ENCODE measurements at regions not wholly inside any gene's neighbourhood (a gene's known extent, or its start where the extent isn't known, plus 50 kb on each side); places are given as distances from the start of the nearest gene placed in this dataset.

- Histone ChIP-seq H3K27ac (ENCODE audit: low read length) (no peak overlapping the region), H3K36me3 (ENCODE audit: control insufficient read depth, insufficient read depth, low read length) (no peaks in the 10 kb centered on the region), H3K27me3 (ENCODE audit: control insufficient read depth, insufficient read depth, low read length) (no peaks in the 10 kb centered on the region), H3K4me3 (ENCODE audit: low read depth in 2 of 2, low read length in 2 of 2) (no peak overlapping the region), H3K9me3 (ENCODE audit: control insufficient read depth, insufficient read depth, low read depth, low read length) (no peaks in the 10 kb centered on the region), H3K4me1 (ENCODE audit: control insufficient read depth, insufficient read depth, low read length) (no peaks in the 10 kb centered on the region)
- intact Hi-C loops (cut with micrococcal nuclease; ENCODE audit: unreplicated experiment), result no loop called here
- no peak for DNase-seq (ENCODE audit: low read depth, low spot score)
- CTCF ChIA-PET, result no interaction called here
- POLR2A ChIA-PET, result no interaction called here
- no TSS peak for BruUV-seq (replicated peaks)
- no peak for TF ChIP-seq POLR2AphosphoS5 (IDR thresholded peaks at IDR 0.05; ENCODE audit: low read depth, low read length)
- TF ChIP-seq SIN3A (IDR thresholded peaks at IDR 0.05; ENCODE audit: borderline replicate concordance, insufficient read depth, low read depth, low read length), result no peak
- TF ChIP-seq TCF7L2 (IDR thresholded peaks at IDR 0.05; ENCODE audit: low read depth, low read length), result no peak
- no peak for TF ChIP-seq CTCF (IDR thresholded peaks at IDR 0.05)
- no peak for ATAC-seq
- in situ Hi-C loops (cut with HindIII; ENCODE audit: low pct_unique_long_range_greater_than_20kb, low sequenced_read_pairs), result no loop called here
Observed at GRCh38 chr13:53260594-53260993, 232.0 kb downstream of the OLFM4 start.

GRCh38 chr13:53264751-53265385 lies 236.3 kb downstream of the OLFM4 start:
- ChIA-PET CTCF (no interaction called here), POLR2A (no interaction called here)
- in situ Hi-C loops (cut with HindIII; ENCODE audit: low pct_unique_long_range_greater_than_20kb, low sequenced_read_pairs), result no loop called here
- H3K4me3 ChIP-seq (ENCODE audit: low read depth in 2 of 2, low read length in 2 of 2), result no peak overlapping the region
- TF ChIP-seq TCF7L2 (IDR thresholded peaks at IDR 0.05; ENCODE audit: low read depth, low read length) (no peak), CTCF (IDR thresholded peaks at IDR 0.05) (no peak), POLR2AphosphoS5 (IDR thresholded peaks at IDR 0.05; ENCODE audit: low read depth, low read length) (no peak), SIN3A (IDR thresholded peaks at IDR 0.05; ENCODE audit: borderline replicate concordance, insufficient read depth, low read depth, low read length) (no peak), REST (IDR thresholded peaks at IDR 0.05; ENCODE audit: insufficient read depth in 1 of 2, low read depth in 2 of 2, low read length in 1 of 2) (no peak)
- no TSS peak for BruUV-seq (replicated peaks)
- H3K27ac ChIP-seq (ENCODE audit: low read length), result no peak overlapping the region
- no peaks in the 10 kb centered on the region for H3K27me3 ChIP-seq (ENCODE audit: control insufficient read depth, insufficient read depth, low read length)
- no peaks in the 10 kb centered on the region for H3K9me3 ChIP-seq (ENCODE audit: control insufficient read depth, insufficient read depth, low read depth, low read length)
- ATAC-seq (no peak), DNase-seq (ENCODE audit: low read depth, low spot score) (no peak)
- no peaks in the 10 kb centered on the region for H3K36me3 ChIP-seq (ENCODE audit: control insufficient read depth, insufficient read depth, low read length)
- intact Hi-C loops (cut with micrococcal nuclease; ENCODE audit: unreplicated experiment), result no loop called here
- no peaks in the 10 kb centered on the region for H3K4me1 ChIP-seq (ENCODE audit: control insufficient read depth, insufficient read depth, low read length)

Data from Panc1 (cell line).